GM12878 (cell line): ENCODE measurements at regions not wholly inside any gene's neighbourhood (a gene's known extent, or its start where the extent isn't known, plus 50 kb on each side); places are given as distances from the start of the nearest gene placed in this dataset.

Experiments used
- ASH2L ChIP-seq: fragments of 300-600, 200-600 bp; sonication (generic); IDR thresholded peaks from 2 replicates; pipeline ENCODE4 v1.6.1; 2017; ENCODE audit warnings: low read depth, mild to moderate bottlenecking, borderline replicate concordance
- BHLHE40 ChIP-seq, 2 experiments: fragments of 450-650 bp in 1 of 2; IDR thresholded peaks; 2 replicates each; pipeline ENCODE4 v1.6.1; 2011 to 2017; ENCODE audit warnings: low read depth in 2 of 2, borderline replicate concordance in 1 of 2, improper control_type of control experiment in 1 of 2, low read length in 1 of 2, mild to moderate bottlenecking in 1 of 2
- BMI1 ChIP-seq: fragments of 450-650 bp; IDR thresholded peaks from 2 replicates; pipeline ENCODE4 v1.6.1; 2016; ENCODE audit warnings: mild to moderate bottlenecking, moderate library complexity, borderline replicate concordance
- CBX3 ChIP-seq: fragments of 200-600 bp; sonication (generic); IDR thresholded peaks from 2 replicates; pipeline ENCODE4 v1.6.1; 2016; ENCODE audit warnings: low read depth, borderline replicate concordance
- CREB1 ChIP-seq: IDR thresholded peaks from 2 replicates; pipeline ENCODE4 v1.6.1; 2012; ENCODE audit warnings: low read depth, mild to moderate bottlenecking, inconsistent platforms
- EGR1 ChIP-seq, 2 experiments: IDR thresholded peaks; 1 replicate in 1 of 2; 2 replicates in 1 of 2; pipeline ENCODE4 v1.6.1; 2011 to 2012; ENCODE audit warnings: low read depth in 2 of 2, low read length in 2 of 2, borderline replicate concordance in 1 of 2, mild to moderate bottlenecking in 1 of 2, moderate library complexity in 1 of 2
- ETV6 ChIP-seq, 2 experiments: fragments of 450-650 bp in 1 of 2; IDR thresholded peaks in 1 of 2; conservative IDR thresholded peaks in 1 of 2; 2 replicates each; pipeline ENCODE4 v1.6.1; 2014; ENCODE audit warnings: antibody characterized with exemption in 1 of 2, borderline replicate concordance in 1 of 2, low read depth in 1 of 2, mild to moderate bottlenecking in 1 of 2, moderate library complexity in 1 of 2
- GATAD2B ChIP-seq: fragments of 450-650 bp; conservative IDR thresholded peaks from 2 replicates; pipeline ENCODE4 v1.6.1; 2017; ENCODE audit warnings: low read depth, mild to moderate bottlenecking, moderate library complexity
- HDAC2 ChIP-seq: fragments of 200-600 bp; sonication (generic); IDR thresholded peaks from 2 replicates; pipeline ENCODE4 v1.6.1; 2017
- IKZF2 ChIP-seq, 2 experiments: fragments of 450-650 bp; IDR thresholded peaks; 2 replicates each; pipeline ENCODE4 v1.6.1; 2017; ENCODE audit warnings: mild to moderate bottlenecking in 2 of 2, moderate library complexity in 2 of 2
- MTA2 ChIP-seq: fragments of 450-650 bp; IDR thresholded peaks from 2 replicates; pipeline ENCODE4 v1.6.1; 2016; ENCODE audit warnings: low read depth, mild to moderate bottlenecking, moderate library complexity
- MXI1 ChIP-seq: fragments of 150-350 bp; IDR thresholded peaks from 2 replicates; pipeline ENCODE4 v1.6.1; 2011; ENCODE audit warnings: low read depth, mild to moderate bottlenecking, inconsistent platforms, low read length, improper control_type of control experiment
- NFYB ChIP-seq: IDR thresholded peaks from 2 replicates; pipeline ENCODE4 v1.6.1; 2011; ENCODE audit warnings: low read depth, mild to moderate bottlenecking, low read length, improper control_type of control experiment, moderate library complexity; ENCODE audit not compliant: insufficient read depth
- NR2C2 ChIP-seq: IDR thresholded peaks from 2 replicates; pipeline ENCODE4 v1.6.1; 2011; ENCODE audit warnings: borderline replicate concordance, low read depth; ENCODE audit not compliant: control insufficient read depth, insufficient read length
- PAX8 ChIP-seq: fragments of 450-650 bp; IDR thresholded peaks from 2 replicates; pipeline ENCODE4 v1.6.1; 2017; ENCODE audit warnings: mild to moderate bottlenecking, moderate library complexity
- POLR2AphosphoS2 ChIP-seq: IDR thresholded peaks from 2 replicates; pipeline ENCODE4 v1.6.1; 2011; ENCODE audit warnings: low read depth, mild to moderate bottlenecking, low read length, improper control_type of control experiment, moderate library complexity
- POLR2AphosphoS5 ChIP-seq: IDR thresholded peaks from 2 replicates; pipeline ENCODE4 v1.6.1; 2011; ENCODE audit warnings: mild to moderate bottlenecking, low read length, inconsistent platforms
- RAD21 ChIP-seq: IDR thresholded peaks from 2 replicates; pipeline ENCODE4 v1.6.1; 2011; ENCODE audit warnings: mild to moderate bottlenecking, low read depth, low read length, moderate library complexity; ENCODE audit not compliant: insufficient read depth
- RUNX3 ChIP-seq: IDR thresholded peaks from 2 replicates; pipeline ENCODE4 v1.6.1; 2012; ENCODE audit warnings: low read length, inconsistent platforms
- SMC3 ChIP-seq: IDR thresholded peaks from 2 replicates; pipeline ENCODE4 v1.6.1; 2011; ENCODE audit warnings: low read length, improper control_type of control experiment, borderline replicate concordance
- STAT1 ChIP-seq: fragments of 450-650 bp; conservative IDR thresholded peaks from 2 replicates; pipeline ENCODE4 v1.6.1; 2014; ENCODE audit warnings: antibody characterized with exemption, mild to moderate bottlenecking
- SUPT20H ChIP-seq: IDR thresholded peaks from 2 replicates; pipeline ENCODE4 v1.6.1; 2011; ENCODE audit warnings: low read depth, mild to moderate bottlenecking, low read length, moderate library complexity, borderline replicate concordance; ENCODE audit not compliant: control insufficient read depth
- USF2 ChIP-seq: IDR thresholded peaks from 2 replicates; pipeline ENCODE4 v1.6.1; 2011; ENCODE audit warnings: low read depth, low read length, improper control_type of control experiment, borderline replicate concordance
- WRNIP1 ChIP-seq: IDR thresholded peaks from 2 replicates; pipeline ENCODE4 v1.6.1; 2011; ENCODE audit warnings: low read depth, low read length, improper control_type of control experiment, borderline replicate concordance
- ZBED1 ChIP-seq: IDR thresholded peaks from 2 replicates; pipeline ENCODE4 v1.6.1; 2016; ENCODE audit warnings: borderline replicate concordance
- ZNF217 ChIP-seq: fragments of 450-650 bp; IDR thresholded peaks from 2 replicates; pipeline ENCODE4 v1.6.1; 2017; ENCODE audit warnings: antibody characterized with exemption, mild to moderate bottlenecking
- ZNF274 ChIP-seq: IDR thresholded peaks from one replicate; pipeline ENCODE4 v1.8.0; 2011; ENCODE audit not compliant: insufficient read length, insufficient read depth
- ZSCAN29 ChIP-seq: fragments of 450-650 bp; IDR thresholded peaks from 2 replicates; pipeline ENCODE4 v1.6.1; 2017; ENCODE audit warnings: mild to moderate bottlenecking, moderate library complexity
- TF ChIP-seq, protein P1 (sequence below): fragments of 450-650 bp; IDR thresholded peaks from 2 replicates; pipeline ENCODE4 v1.6.1; 2017; ENCODE audit warnings: mild to moderate bottlenecking, moderate library complexity

DNA sequence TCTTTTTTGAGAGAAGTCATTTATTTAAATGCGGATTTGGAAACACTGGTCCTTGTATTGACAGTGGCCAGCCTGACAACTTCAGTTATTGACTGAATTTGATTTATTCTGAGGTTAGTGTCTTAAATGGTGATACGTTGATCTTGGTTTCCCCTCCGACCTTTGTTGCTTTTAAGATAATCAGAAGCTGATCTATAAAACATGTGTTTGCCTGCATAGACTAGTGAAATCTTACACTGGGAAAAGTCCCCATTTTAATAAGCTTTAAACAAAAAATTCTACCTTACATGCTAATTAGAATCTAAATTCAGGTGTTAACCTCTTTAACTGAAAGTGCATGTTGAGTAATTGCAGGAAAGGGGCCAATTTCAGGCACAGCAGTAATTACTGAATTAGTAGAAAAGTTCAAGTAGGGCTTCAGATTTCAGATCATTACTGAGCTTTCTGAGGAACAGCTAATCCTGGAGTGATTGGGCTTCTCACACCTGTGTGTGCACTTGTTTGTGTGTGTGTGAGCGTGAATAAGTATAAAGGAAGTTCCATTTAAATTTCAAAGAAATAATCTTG lies 221.4 kb downstream of the SOX2 start (continued):
- TF ChIP-seq MTA2 (peak; percentile 98), BMI1 (no peak), SMC3 (no peak), WRNIP1 (no peak), ASH2L (no peak), ZSCAN29 (peak; percentile 91), RAD21 (peak; percentile 13; the same call in 1 of the 2 replicates), GATAD2B (no peak), PAX8 (no peak), RUNX3 (peak; percentile 52), IKZF2 (IDR thresholded peaks at IDR 0.05) (peak; percentile 49 to 74), MXI1 (no peak), CBX3 (no peak), POLR2AphosphoS5 (no peak), STAT1 (no peak), NFYB (no peak), ZNF274 (no peak), USF2 (no peak), POLR2AphosphoS2 (no peak), EGR1 (IDR thresholded peaks at IDR 0.05; ENCODE audit: borderline replicate concordance in 1 of 2, low read depth in 2 of 2, low read length in 2 of 2) (no peak), ETV6 (conservative IDR thresholded peaks at IDR 0.05 in 1 of 2, IDR thresholded peaks at IDR 0.05 in 1 of 2; ENCODE audit: borderline replicate concordance in 1 of 2, low read depth in 1 of 2) (peak in 1 of 2 experiments; percentile 14; a peak in 1 of 4 replicates), ZNF217 (peak; percentile 53; the same call in 1 of the 2 replicates), NR2C2 (no peak), ZBED1 (no peak), CREB1 (no peak), HDAC2 (no peak), BHLHE40 (IDR thresholded peaks at IDR 0.05; ENCODE audit: borderline replicate concordance in 1 of 2, low read depth in 2 of 2, low read length in 1 of 2) (no peak), SUPT20H (no peak)
- TF ChIP-seq, protein P1, sequence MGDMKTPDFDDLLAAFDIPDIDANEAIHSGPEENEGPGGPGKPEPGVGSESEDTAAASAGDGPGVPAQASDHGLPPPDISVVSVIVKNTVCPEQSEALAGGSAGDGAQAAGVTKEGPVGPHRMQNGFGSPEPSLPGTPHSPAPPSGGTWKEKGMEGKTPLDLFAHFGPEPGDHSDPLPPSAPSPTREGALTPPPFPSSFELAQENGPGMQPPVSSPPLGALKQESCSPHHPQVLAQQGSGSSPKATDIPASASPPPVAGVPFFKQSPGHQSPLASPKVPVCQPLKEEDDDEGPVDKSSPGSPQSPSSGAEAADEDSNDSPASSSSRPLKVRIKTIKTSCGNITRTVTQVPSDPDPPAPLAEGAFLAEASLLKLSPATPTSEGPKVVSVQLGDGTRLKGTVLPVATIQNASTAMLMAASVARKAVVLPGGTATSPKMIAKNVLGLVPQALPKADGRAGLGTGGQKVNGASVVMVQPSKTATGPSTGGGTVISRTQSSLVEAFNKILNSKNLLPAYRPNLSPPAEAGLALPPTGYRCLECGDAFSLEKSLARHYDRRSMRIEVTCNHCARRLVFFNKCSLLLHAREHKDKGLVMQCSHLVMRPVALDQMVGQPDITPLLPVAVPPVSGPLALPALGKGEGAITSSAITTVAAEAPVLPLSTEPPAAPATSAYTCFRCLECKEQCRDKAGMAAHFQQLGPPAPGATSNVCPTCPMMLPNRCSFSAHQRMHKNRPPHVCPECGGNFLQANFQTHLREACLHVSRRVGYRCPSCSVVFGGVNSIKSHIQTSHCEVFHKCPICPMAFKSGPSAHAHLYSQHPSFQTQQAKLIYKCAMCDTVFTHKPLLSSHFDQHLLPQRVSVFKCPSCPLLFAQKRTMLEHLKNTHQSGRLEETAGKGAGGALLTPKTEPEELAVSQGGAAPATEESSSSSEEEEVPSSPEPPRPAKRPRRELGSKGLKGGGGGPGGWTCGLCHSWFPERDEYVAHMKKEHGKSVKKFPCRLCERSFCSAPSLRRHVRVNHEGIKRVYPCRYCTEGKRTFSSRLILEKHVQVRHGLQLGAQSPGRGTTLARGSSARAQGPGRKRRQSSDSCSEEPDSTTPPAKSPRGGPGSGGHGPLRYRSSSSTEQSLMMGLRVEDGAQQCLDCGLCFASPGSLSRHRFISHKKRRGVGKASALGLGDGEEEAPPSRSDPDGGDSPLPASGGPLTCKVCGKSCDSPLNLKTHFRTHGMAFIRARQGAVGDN: no peak
